ENCODE measurements at regions not wholly inside any gene's neighbourhood (a gene's known extent, or its start where the extent isn't known, plus 50 kb on each side); places are given as distances from the start of the nearest gene placed in this dataset.

DNA sequence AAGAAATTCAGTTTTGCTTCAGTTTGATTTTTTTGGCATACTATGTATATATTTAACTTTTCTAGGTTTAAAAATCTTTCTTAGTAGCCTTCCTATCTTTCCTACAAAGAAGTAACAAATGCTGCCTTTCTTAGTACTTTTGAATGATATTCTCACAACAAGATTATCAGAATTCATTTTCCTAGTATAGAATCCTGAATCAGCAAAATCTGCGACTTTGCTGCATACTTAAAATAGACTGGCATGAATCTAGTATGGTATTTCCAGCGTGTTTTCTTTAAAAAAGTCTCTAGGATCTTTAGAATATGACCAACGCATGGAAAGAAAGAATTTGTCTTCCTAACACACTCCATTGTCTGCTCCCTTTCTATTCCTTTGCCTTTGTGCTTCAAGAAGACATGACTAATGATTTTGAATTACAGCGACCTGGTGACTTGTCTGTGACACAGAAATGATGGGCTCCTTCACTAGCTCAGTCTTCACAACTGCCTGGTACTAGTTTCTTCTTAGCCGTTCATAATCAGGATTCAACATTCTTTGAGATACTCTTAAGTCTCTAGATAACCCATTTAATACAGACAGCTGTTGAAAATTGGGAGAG, 349.8 kb downstream of the PPARGC1A start:
- TF ChIP-seq, protein P1, sequence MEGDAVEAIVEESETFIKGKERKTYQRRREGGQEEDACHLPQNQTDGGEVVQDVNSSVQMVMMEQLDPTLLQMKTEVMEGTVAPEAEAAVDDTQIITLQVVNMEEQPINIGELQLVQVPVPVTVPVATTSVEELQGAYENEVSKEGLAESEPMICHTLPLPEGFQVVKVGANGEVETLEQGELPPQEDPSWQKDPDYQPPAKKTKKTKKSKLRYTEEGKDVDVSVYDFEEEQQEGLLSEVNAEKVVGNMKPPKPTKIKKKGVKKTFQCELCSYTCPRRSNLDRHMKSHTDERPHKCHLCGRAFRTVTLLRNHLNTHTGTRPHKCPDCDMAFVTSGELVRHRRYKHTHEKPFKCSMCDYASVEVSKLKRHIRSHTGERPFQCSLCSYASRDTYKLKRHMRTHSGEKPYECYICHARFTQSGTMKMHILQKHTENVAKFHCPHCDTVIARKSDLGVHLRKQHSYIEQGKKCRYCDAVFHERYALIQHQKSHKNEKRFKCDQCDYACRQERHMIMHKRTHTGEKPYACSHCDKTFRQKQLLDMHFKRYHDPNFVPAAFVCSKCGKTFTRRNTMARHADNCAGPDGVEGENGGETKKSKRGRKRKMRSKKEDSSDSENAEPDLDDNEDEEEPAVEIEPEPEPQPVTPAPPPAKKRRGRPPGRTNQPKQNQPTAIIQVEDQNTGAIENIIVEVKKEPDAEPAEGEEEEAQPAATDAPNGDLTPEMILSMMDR (IDR thresholded peaks at IDR 0.05) = no peak
- TF ChIP-seq POLR2A (IDR thresholded peaks at IDR 0.05) = no peak
